Epithelial cell of esophagus (primary cell): ENCODE measurements at regions not wholly inside any gene's neighbourhood (a gene's known extent, or its start where the extent isn't known, plus 50 kb on each side); places are given as distances from the start of the nearest gene placed in this dataset.

ENCODE experiments used
- DNase-seq: peaks from one replicate; pipeline ENCODE4 v3.0.0; 2010; ENCODE audit warnings: low read depth
- H3K4me3 ChIP-seq: 2 replicates; pipeline ENCODE4 v1.5.1; 2011; ENCODE audit warnings: mild to moderate bottlenecking, low read length, control low read depth
- TF ChIP-seq, protein P1 (sequence below): IDR thresholded peaks from 2 replicates; pipeline ENCODE4 v1.5.1; 2011; ENCODE audit warnings: low read depth, mild to moderate bottlenecking, low read length, control low read depth, inconsistent platforms; ENCODE audit not compliant: insufficient read depth; ENCODE audit errors: missing control alignments

DNA sequence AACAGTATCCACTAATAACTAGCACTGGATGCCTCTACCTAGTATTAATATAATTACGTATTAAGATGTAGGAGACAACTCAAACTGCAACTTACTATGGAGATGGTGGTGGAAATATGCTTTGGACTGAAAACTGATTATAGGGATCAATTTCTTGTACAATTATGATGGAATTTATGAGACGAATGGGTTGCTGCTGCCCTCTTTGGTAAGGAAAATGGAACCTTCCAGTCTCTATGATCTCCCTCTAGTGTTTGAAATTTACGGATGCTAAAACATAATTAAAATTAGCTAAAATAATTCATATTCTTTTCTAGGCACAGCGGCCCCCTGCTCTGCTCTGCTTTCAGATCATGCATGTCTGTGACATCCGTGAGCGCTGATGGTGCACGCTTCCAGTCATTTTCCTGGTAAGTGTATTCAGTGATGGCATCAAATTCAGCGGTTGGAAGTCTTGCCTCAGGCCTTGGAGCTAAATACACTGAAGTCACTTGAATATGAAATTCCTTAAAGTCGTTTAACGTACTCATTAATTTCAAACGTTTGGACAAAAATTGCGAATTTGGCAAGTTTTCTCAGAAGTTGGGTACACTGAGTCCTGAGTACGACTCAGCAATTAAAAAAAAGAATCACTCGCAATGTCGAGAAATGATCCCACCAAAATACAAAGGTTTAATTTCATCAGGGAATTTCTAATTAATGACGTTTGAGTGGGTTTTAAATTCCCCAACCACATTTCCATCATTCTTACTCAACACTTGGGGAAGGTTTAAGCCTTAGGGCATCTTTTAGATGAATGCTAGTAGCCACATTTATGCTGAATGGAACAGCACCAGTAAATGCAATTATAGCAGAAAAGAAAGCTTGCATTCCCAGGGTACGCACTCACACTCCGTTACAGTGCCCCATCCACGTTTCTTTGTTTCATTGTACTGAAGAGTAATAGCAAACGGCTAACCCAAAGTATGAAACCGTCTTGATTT, 132.6 kb downstream of the NR2F2 start:
- no peak overlapping the region for H3K4me3 ChIP-seq
- DNase-seq = no peak
- TF ChIP-seq, protein P1, sequence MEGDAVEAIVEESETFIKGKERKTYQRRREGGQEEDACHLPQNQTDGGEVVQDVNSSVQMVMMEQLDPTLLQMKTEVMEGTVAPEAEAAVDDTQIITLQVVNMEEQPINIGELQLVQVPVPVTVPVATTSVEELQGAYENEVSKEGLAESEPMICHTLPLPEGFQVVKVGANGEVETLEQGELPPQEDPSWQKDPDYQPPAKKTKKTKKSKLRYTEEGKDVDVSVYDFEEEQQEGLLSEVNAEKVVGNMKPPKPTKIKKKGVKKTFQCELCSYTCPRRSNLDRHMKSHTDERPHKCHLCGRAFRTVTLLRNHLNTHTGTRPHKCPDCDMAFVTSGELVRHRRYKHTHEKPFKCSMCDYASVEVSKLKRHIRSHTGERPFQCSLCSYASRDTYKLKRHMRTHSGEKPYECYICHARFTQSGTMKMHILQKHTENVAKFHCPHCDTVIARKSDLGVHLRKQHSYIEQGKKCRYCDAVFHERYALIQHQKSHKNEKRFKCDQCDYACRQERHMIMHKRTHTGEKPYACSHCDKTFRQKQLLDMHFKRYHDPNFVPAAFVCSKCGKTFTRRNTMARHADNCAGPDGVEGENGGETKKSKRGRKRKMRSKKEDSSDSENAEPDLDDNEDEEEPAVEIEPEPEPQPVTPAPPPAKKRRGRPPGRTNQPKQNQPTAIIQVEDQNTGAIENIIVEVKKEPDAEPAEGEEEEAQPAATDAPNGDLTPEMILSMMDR = no peak

GRCh38 chr15:96466389-96466947, 136.0 kb downstream of the NR2F2 start:
- H3K4me3 ChIP-seq = no peak overlapping the region
- no peak for DNase-seq
- TF ChIP-seq, protein P1 = no peak

- TF ChIP-seq, protein P1 = no peak
- H3K4me3 ChIP-seq = no peak overlapping the region
- no peak for DNase-seq
These were observed 137.5 kb downstream of the NR2F2 start for GRCh38 chr15:96468036-96468435.

- no peak for DNase-seq
- no peak overlapping the region for H3K4me3 ChIP-seq
- TF ChIP-seq, protein P1 = no peak
These were observed 140.3 kb downstream of the NR2F2 start for GRCh38 chr15:96470681-96471310.

DNA sequence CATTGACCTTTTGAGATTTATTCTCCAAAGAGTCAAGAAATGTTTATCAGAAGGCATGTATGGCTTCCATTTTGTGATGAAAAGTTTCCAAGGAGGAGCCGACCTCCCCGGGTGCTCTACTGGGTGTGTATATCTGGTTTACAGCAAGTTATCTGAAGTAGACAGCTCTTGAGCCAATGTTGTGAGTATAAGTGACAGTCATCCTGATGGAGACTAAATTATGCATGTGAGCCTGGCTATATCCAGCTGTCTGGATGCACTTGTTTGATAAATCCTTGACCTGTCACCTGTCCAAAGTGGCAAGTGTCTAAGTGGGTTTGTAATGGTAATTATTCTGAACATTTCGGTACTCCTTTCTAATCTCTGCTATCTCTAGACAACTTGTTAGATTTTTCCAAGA, 142.2 kb downstream of the NR2F2 start:
- TF ChIP-seq, protein P1 = no peak
- no peak for DNase-seq
- no peak overlapping the region for H3K4me3 ChIP-seq

GRCh38 chr15:96473556-96473955, 143.1 kb downstream of the NR2F2 start:
- DNase-seq = no peak
- TF ChIP-seq, protein P1 = no peak
- H3K4me3 ChIP-seq = no peak overlapping the region
